SK-N-SH (cell line): ENCODE measurements at regions not wholly inside any gene's neighbourhood (a gene's known extent, or its start where the extent isn't known, plus 50 kb on each side); places are given as distances from the start of the nearest gene placed in this dataset.
"Not testable (repeated sequence)": the region's sequence is repeated elsewhere in the genome, so short reads cannot be mapped to it uniquely, and the experiment has no call there.

ENCODE experiments used
- CTCF ChIA-PET: fragments of 300-600, 350-600 bp; formaldehyde crosslinking; extraction: SDS; loops from one replicate; lab custom pipeline; 2021; lab: Yijun Ruan, JAX
- POLR2A ChIA-PET: fragments of 350-600 bp; sonication (Branson Sonifier 250); formaldehyde crosslinking; extraction: SDS; loops from one replicate; lab custom pipeline; 2020; ENCODE audit warnings: antibody characterized with exemption, inconsistent platforms; lab: Yijun Ruan, JAX
- DNase-seq: peaks from one replicate; pipeline ENCODE4 v3.0.0; 2012
- H2AFZ ChIP-seq: fragments of 200-600 bp; sonication (generic); 2 replicates; pipeline ENCODE4 v1.8.1; 2016; ENCODE audit warnings: antibody characterized with exemption, mild to moderate bottlenecking, low read depth
- H3F3A ChIP-seq: fragments of 200-600 bp; sonication (generic); replicated peaks from 2 replicates; pipeline ENCODE3; 2016; ENCODE audit warnings: antibody characterized with exemption, mild to moderate bottlenecking; ENCODE audit not compliant: insufficient read depth
- H3K27ac ChIP-seq, 2 experiments: fragments of 200-500 bp in 1 of 2; fragments of 200-600 bp in 1 of 2; sonication (Bioruptor generic) in 1 of 2; sonication (generic), shearing (Covaris generic) in 1 of 2; 2 replicates each; pipeline versions ENCODE4 v1.5.1 to v1.6.1; 2014 to 2016; ENCODE audit warnings: low read depth in 2 of 2, inconsistent platforms in 1 of 2, low read length in 1 of 2, mild to moderate bottlenecking in 1 of 2, mixed read lengths in 1 of 2
- H3K27me3 ChIP-seq: fragments of 200-600 bp; sonication (generic), shearing (Covaris generic); 2 replicates; pipeline ENCODE4 v1.6.1; 2016; ENCODE audit warnings: mixed run types; ENCODE audit not compliant: insufficient read depth
- H3K36me3 ChIP-seq, 2 experiments: fragments of 200-500 bp in 1 of 2; fragments of 200-600 bp in 1 of 2; sonication (Bioruptor generic) in 1 of 2; sonication (generic) in 1 of 2; replicated peaks in 1 of 2; 2 replicates each; pipeline versions ENCODE3 to v1.5.1; 2014 to 2016; ENCODE audit warnings: low read length in 1 of 2, mild to moderate bottlenecking in 1 of 2; ENCODE audit not compliant: insufficient read depth in 2 of 2, control insufficient read depth in 1 of 2
- H3K4me1 ChIP-seq, 2 experiments: fragments of 200-500 bp in 1 of 2; fragments of 200-600 bp in 1 of 2; sonication (Bioruptor generic) in 1 of 2; sonication (generic), shearing (Covaris generic) in 1 of 2; 2 replicates each; pipeline versions ENCODE4 v1.5.1 to v1.6.1; 2014 to 2016; ENCODE audit warnings: low read depth in 1 of 2, low read length in 1 of 2, mixed run types in 1 of 2; ENCODE audit not compliant: insufficient read depth in 2 of 2, control insufficient read depth in 1 of 2
- H3K4me2 ChIP-seq: fragments of 200-600 bp; sonication (generic), shearing (Covaris generic); 2 replicates; pipeline ENCODE4 v1.6.1; 2017; ENCODE audit warnings: mixed run types
- H3K4me3 ChIP-seq, 2 experiments: fragments of 200-500 bp in 1 of 2; fragments of 200-600 bp in 1 of 2; sonication (Bioruptor generic) in 1 of 2; sonication (generic), shearing (Covaris generic) in 1 of 2; 2 replicates each; pipeline versions ENCODE4 v1.5.1 to v1.8.1; 2014 to 2016; ENCODE audit warnings: low read depth in 2 of 2, inconsistent platforms in 1 of 2, low read length in 1 of 2, mild to moderate bottlenecking in 1 of 2, mixed read lengths in 1 of 2, moderate library complexity in 1 of 2
- H3K79me2 ChIP-seq: fragments of 200-600 bp; sonication (generic); 2 replicates; pipeline ENCODE4 v1.8.1; 2017; ENCODE audit warnings: mild to moderate bottlenecking; ENCODE audit not compliant: insufficient read depth
- H3K9ac ChIP-seq: fragments of 200-600 bp; sonication (generic); 2 replicates; pipeline ENCODE4 v1.6.1; 2017; ENCODE audit warnings: mixed run types
- H3K9me2 ChIP-seq: fragments of 200-600 bp; sonication (generic); 2 replicates; pipeline ENCODE4 v1.6.1; 2017; ENCODE audit warnings: mixed run types
- H3K9me3 ChIP-seq: fragments of 200-600 bp; sonication (generic); 2 replicates; pipeline ENCODE4 v1.6.1; 2017; ENCODE audit warnings: mixed run types, mild to moderate bottlenecking, moderate library complexity
- H4K20me1 ChIP-seq: fragments of 200-600 bp; sonication (generic); 2 replicates; pipeline ENCODE4 v1.6.1; 2017; ENCODE audit warnings: mild to moderate bottlenecking, mixed run types; ENCODE audit not compliant: insufficient read depth
- CHD2 ChIP-seq: fragments of 150-350 bp; IDR thresholded peaks from 2 replicates; pipeline ENCODE4 v1.6.1; 2018; ENCODE audit warnings: low read length; ENCODE audit not compliant: partially characterized antibody
- ELF1 ChIP-seq: IDR thresholded peaks from 2 replicates; pipeline ENCODE4 v1.4.0; 2012
- EZH2phosphoT487 ChIP-seq: fragments of 200-600 bp; sonication (generic); IDR thresholded peaks from 2 replicates; pipeline ENCODE4 v1.6.1; 2017; ENCODE audit warnings: low read depth, mixed run types, mild to moderate bottlenecking, antibody characterized with exemption, moderate library complexity, borderline replicate concordance
- GATA2 ChIP-seq: sonication (generic); formaldehyde crosslinking; IDR thresholded peaks from 2 replicates; pipeline ENCODE4 v1.5.0; 2020; ENCODE audit warnings: mild to moderate bottlenecking, missing genetic modification reagents
- IRF3 ChIP-seq: fragments of 150-350 bp; IDR thresholded peaks from 2 replicates; pipeline ENCODE4 v1.6.1; 2016; ENCODE audit warnings: mild to moderate bottlenecking, low read depth, low read length
- JUND ChIP-seq: IDR thresholded peaks from 2 replicates; pipeline ENCODE4 v1.4.0; 2012
- MEF2A ChIP-seq: IDR thresholded peaks from 2 replicates; pipeline ENCODE4 v1.4.0; 2012; ENCODE audit warnings: low read depth, borderline replicate concordance
- NFIC ChIP-seq: IDR thresholded peaks from 2 replicates; pipeline ENCODE4 v1.4.0; 2012; ENCODE audit warnings: borderline replicate concordance
- NRF1 ChIP-seq: IDR thresholded peaks from 2 replicates; pipeline ENCODE4 v1.6.1; 2012; ENCODE audit warnings: low read depth, mild to moderate bottlenecking, low read length
- POLR2AphosphoS5 ChIP-seq: IDR thresholded peaks from 2 replicates; pipeline ENCODE4 v1.6.1; 2012; ENCODE audit warnings: low read depth, low read length
- RCOR1 ChIP-seq: fragments of 150-350 bp; IDR thresholded peaks from 2 replicates; pipeline ENCODE4 v1.6.1; 2017; ENCODE audit warnings: antibody characterized with exemption, low read length
- RFX5 ChIP-seq: IDR thresholded peaks from 2 replicates; pipeline ENCODE4 v1.6.1; 2012; ENCODE audit warnings: mild to moderate bottlenecking, improper control_type of control experiment, low read length
- TAF1 ChIP-seq: IDR thresholded peaks from 2 replicates; pipeline ENCODE4 v1.6.1; 2012; ENCODE audit warnings: low read depth, mild to moderate bottlenecking, low read length, moderate library complexity, borderline replicate concordance
- USF1 ChIP-seq: IDR thresholded peaks from 2 replicates; pipeline ENCODE4 v1.4.0; 2012; ENCODE audit warnings: low read depth, borderline replicate concordance
- WGBS: methylation state at CpG from one replicate; pipeline ENCODE4 v1.1.6; 2017; ENCODE audit warnings: low lambda C conversion rate; 5-methylcytosine and 5-hydroxymethylcytosine counted together
- TF ChIP-seq, protein P1 (sequence below): fragments of 200-600 bp; sonication (generic); IDR thresholded peaks from 2 replicates; pipeline ENCODE4 v1.6.1; 2017; ENCODE audit warnings: antibody characterized with exemption, mild to moderate bottlenecking, moderate library complexity
- TF ChIP-seq, protein P2 (sequence below): fragments of 150-350 bp; IDR thresholded peaks from 2 replicates; pipeline ENCODE4 v1.6.1; 2017; ENCODE audit warnings: antibody characterized with exemption, low read length, low read depth, borderline replicate concordance

- H3K9ac ChIP-seq, H3K4me1 ChIP-seq, DNase-seq, CTCF ChIA-PET, H3K9me3 ChIP-seq, H3K36me3 ChIP-seq, H3K27ac ChIP-seq, H3K4me3 ChIP-seq, H4K20me1 ChIP-seq, H3K27me3 ChIP-seq, H3K9me2 ChIP-seq, H3K4me2 ChIP-seq, H2AFZ ChIP-seq, POLR2A ChIA-PET, H3F3A ChIP-seq, H3K79me2 ChIP-seq: not testable (repeated sequence)
- 80% methylated on average over 17 of the region's 17 CpGs for WGBS
These were observed 79.5 kb upstream of the ABCD2 start for GRCh38 chr12:39699079-39699478.

DNA sequence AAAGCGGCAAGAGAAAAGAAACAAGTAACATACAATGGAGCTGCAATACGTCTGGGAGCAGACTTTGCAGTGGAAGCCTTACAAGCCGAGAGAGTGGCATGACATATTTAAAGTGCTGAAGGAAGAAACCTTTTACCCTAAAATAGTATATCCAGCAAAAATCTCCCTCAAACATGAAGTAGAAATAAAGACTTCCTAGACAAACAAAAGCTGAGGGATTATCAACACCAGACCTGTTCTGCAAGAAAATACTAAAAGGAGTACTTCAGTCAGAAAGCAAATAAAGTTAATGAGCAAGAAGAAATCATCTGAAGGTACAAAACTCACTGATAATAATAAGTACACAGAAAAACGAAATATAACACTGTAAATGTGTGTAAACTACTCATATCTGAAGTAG, 77.5 kb upstream of the ABCD2 start:
- no peaks in the 10 kb centered on the region for H4K20me1 ChIP-seq
- TF ChIP-seq MEF2A (no peak), CHD2 (no peak), USF1 (no peak), RFX5 (no peak), IRF3 (no peak), EZH2phosphoT487 (no peak), TAF1 (no peak), POLR2AphosphoS5 (no peak), GATA2 (CRISPR knock-in tag) (no peak), NFIC (no peak), ELF1 (no peak), RCOR1 (no peak), NRF1 (no peak), JUND (no peak)
- TF ChIP-seq, protein P1, sequence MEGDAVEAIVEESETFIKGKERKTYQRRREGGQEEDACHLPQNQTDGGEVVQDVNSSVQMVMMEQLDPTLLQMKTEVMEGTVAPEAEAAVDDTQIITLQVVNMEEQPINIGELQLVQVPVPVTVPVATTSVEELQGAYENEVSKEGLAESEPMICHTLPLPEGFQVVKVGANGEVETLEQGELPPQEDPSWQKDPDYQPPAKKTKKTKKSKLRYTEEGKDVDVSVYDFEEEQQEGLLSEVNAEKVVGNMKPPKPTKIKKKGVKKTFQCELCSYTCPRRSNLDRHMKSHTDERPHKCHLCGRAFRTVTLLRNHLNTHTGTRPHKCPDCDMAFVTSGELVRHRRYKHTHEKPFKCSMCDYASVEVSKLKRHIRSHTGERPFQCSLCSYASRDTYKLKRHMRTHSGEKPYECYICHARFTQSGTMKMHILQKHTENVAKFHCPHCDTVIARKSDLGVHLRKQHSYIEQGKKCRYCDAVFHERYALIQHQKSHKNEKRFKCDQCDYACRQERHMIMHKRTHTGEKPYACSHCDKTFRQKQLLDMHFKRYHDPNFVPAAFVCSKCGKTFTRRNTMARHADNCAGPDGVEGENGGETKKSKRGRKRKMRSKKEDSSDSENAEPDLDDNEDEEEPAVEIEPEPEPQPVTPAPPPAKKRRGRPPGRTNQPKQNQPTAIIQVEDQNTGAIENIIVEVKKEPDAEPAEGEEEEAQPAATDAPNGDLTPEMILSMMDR = no peak
- TF ChIP-seq, protein P2, sequence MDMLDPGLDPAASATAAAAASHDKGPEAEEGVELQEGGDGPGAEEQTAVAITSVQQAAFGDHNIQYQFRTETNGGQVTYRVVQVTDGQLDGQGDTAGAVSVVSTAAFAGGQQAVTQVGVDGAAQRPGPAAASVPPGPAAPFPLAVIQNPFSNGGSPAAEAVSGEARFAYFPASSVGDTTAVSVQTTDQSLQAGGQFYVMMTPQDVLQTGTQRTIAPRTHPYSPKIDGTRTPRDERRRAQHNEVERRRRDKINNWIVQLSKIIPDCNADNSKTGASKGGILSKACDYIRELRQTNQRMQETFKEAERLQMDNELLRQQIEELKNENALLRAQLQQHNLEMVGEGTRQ = no peak
- POLR2A ChIA-PET = no interaction called here
- CTCF ChIA-PET = interaction anchor here (0.7 to 1.3 kb wide), 2 partner anchors 11 to 148 kb away, joined by 3 read pairs; no protein-coding TSS in a partner anchor
- H3K9me2 ChIP-seq = no peaks in the 10 kb centered on the region
- H3K4me1 ChIP-seq = no peaks in the 10 kb centered on the region
- no peak overlapping the region for H3K27ac ChIP-seq
- no peak overlapping the region for H3K4me3 ChIP-seq
- H3K9me3 ChIP-seq = no peaks in the 10 kb centered on the region
- no peak overlapping the region for H3K4me2 ChIP-seq
- H3F3A ChIP-seq = no peaks in the 10 kb centered on the region
- H3K36me3 ChIP-seq = no peaks in the 10 kb centered on the region
- no peak for DNase-seq
- no peak overlapping the region for H2AFZ ChIP-seq
- no peak overlapping the region for H3K9ac ChIP-seq
- H3K79me2 ChIP-seq = no peaks in the 10 kb centered on the region
- no peaks in the 10 kb centered on the region for H3K27me3 ChIP-seq
- 51% methylated on average over 4 of the region's 4 CpGs for WGBS
